ENCODE measurements at regions not wholly inside any gene's neighbourhood (a gene's known extent, or its start where the extent isn't known, plus 50 kb on each side); places are given as distances from the start of the nearest gene placed in this dataset.

DNA sequence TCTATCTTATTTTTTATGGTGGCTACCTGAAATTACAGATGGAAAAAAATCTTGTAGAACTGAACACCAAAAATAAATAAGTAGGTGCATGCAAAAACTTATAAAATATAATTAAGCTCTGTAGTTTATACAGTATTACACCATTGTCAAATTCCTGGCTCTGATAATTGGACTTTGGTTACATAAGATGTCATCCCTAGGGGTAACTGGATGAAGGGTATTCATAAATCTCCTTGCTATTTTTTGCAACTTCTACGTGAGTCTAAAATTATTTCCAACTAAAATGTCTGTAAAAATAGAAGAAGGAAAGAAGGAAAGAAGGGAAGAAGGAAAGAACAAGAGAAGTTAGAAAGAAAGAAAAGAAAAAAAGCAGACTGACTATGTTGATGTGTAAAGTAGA, 716.6 kb downstream of the BCL11B start:
- DNase-seq, result no peak

DNA sequence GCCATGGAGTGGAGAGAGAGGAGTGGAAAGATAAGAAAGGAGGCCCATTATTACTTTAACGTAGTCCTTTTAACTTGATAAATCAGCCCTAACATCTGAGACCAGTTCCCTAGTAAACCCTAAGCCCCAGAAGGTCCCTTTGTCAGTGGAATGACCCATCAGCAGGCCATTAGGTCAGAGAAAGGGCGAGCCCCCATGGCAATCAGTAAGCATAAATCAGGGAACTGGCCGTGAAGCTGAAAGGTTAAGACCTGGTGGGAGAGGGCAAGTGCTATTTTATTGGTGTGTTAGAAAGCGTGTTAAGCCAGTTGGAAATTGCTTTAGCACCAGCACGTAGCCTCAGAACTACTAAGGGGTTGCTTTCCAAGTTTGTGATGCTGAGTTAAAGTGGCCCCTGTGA, 708.0 kb downstream of the BCL11B start:
- no peak for DNase-seq

DNA sequence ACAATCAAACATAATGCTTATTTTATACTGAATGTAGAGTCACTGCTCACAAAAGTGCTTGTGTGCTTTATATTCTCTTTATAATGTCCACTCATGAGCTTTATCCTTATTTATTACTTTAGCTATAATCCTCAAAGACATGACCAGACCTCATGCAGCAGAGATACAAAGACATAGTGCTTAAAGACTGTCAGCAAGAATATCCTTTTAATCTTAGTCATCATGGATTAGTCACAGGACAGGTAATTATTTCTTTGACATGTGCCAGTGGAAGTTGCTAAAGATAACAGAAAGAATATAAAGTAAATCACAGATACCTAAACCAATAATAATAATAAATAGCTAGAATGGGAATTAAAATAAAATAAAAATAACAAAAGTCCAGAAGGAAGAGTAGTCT, 707.5 kb downstream of the BCL11B start:
- DNase-seq, result no peak

DNA sequence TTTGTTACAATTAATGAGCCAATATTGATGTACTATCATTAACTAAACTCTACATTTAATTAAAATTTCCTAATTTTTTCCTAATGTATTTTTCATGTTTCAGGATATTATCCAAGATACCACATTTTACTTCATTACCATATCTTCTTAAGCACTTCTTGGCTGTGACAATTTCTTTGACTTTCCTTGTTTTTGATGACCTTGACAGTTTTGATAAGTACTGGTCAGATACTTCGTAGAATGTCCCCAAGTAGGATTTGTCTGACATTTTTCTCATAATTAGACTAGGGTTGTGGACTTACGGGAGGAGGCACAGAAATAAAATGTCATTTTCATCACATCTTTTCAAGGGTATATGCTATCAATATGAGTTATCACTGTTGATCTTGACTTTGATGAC, 700.9 kb downstream of the BCL11B start:
- no peak for DNase-seq

DNA sequence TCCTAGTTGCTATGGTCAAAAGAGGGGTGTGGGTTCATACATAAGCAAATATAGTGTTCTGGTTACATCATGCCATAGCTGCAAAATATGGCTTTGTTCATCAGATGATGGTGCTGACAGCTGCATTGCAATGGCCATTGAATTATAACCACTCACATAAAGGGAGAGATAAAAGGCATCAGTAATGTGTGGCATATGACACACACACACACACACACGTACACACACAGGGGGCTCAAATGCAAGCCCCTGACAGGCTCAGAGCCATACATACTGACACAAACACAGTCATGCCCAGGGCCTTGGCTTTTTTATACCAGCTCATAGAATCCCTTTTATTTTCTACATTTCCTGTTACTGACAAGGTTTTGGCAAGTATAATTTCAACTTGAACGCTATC, 698.9 kb downstream of the BCL11B start:
- DNase-seq, result no peak

DNA sequence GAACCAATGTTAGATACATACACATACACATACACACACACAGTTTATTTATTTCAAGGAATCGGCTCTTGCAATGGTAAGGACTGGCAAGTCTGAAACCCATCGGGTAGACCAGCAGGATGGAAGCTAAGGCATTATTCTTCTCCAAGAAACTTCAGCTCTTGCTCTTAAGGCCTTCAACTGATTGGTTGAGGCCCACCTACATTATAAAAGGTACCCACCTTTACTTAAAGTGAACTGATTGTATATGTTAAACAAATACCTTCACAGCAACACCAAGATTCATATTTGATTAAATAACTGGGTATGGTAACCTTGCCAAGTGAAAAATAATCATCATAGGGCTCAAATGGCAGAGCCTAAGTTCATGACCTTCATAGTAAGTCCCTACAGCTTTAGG, 695.5 kb downstream of the BCL11B start:
- DNase-seq, result no peak

DNA sequence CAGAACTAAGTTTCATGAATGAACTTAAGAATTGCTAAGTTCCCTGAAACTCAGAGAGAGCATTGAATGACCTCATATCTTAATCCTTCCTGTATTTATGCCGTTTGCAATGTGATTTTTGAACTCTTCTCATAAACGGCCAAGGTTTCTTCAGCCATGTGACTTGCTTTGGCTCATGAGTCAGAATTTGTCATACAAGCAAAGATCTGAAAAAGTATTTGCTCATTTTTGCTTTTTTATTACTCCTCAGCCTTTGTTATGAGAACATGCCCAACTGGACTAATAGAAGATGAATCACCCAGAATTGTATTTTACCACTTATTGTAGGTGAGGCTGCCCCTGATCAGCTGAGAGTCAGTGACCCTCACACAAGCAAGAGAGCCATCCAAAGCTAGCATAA, 693.8 kb downstream of the BCL11B start:
- DNase-seq, result no peak

DNA sequence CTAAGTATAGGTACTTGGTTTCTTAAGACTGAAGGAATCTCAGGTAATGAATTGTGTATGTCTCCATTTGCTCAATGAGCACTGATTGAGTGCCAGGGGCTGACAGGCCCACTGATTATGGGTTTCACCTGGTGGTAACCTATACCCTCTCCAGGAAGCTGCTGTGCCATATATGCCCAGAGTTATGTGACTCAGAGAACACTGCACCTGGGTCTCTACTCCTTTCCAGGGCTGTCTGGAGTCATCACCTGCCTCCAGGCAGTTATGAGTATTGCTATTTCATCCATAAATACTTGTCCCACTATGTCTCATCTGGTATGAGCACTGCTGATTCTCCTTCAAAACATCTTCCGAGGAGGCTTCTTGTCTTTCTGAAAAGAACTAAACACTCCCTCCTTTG, 692.9 kb downstream of the BCL11B start:
- DNase-seq, result no peak

DNA sequence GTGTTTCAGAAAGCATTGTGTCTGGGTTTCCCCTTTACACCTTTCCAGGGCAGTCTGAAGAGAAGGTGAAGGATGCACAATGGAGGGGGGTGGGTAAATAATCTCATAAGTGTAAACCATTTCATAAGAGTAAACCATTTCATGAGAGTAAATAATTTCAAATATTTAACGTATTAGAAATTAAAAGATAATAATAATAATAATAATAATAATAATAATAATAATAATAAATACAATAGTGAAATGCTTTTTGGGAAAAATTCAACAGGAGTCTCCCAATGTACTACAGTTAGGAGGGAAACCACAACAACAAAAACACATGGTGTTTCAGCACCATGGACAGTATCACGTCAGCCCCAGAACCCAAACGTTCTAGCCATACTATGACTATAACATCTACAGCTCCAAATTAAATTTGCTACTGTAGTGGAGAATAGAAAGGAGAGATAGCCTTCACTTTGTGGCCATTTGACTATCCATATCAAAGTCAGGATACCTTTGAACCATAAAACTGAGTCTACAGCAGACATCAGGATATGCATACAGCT, 691.8 kb downstream of the BCL11B start:
- DNase-seq, result no peak

DNA sequence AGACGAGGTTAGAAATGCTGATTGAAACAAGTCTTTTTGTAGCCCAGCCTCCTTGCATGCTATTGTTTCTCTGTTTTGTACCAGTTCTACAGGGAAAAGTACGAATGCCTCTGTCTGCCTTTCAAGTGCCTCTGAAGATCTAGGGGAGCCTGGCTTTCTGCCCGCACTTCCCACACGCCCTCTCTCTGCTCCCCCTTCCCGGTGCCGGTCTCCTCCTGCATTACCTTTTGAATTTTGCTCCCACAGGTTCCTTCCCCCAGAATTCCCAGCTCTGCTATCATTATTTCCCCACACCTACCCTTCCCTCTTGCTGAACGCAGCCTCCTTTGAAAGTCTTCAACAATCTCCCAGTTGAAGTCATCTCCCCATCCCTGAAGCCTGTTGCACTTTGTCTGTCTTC, 689.7 kb downstream of the BCL11B start:
- no peak for DNase-seq

DNA sequence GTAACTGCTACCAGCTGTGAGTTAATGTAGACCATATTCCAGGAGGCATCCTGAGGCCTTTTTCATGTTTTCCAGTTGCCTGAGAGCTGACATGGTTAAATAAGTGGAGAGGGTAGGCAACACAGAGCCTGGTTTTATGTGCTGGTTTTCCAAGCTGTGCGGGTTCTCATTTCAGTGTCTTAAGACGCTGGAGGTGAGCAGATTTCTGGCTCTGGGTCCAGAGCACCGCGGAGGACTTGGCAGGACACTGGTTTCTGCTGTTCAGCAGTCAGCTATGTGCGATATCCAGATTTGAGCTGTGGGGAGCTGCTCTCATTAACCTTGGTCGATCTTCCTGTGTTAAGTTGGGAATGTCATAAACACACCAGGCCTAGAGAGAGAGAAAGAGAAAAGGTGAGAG, 680.8 kb downstream of the BCL11B start:
- DNase-seq, result no peak

DNA sequence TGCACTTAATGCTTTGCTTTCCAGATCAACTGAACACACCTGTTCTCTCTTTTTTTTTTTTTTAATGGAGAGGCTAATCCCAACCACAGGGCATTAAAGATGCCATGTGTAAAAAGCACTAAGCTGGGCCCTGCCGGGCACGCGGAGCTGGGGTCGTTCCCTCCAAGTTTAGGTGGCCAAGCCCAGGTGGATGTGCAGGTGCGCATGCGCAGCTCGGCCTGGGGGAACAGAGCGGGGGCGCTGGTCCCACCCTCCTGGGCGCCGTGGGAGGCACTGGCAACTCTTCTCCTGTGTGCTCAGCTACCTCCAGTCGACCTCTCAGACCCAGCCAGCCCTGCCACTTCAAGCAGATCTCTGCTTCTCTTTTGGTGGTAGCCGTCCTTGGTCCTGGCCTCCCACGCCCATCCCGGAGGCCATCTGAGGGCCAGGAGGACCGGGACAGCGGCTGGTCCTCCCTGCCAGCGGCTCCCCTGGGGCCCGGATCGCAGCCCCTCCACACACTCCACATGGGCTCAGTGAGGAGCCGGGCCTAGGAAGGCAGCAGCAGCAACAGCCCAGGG, 679.3 kb downstream of the BCL11B start:
- DNase-seq, result no peak

DNA sequence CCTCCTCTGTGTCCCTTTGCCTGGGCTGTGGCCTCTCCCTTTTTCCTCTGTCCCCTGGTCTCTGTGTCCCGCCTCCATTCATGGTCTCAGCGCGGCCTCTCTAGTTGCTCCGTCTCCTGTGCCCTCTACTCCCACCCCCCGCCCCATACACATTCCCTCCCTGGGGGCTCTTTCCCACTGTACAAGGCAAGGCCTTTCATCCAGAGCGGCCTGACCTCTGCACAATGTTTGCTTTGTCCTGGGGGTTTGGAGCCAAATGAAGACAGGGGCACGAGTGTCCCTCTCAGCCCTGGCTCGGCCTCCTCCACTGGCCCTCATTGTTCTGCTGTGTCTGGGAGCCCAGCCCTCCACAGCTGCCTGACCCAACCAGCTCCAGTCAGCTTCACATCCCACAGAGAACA, 678.6 kb downstream of the BCL11B start:
- no peak for DNase-seq

DNA sequence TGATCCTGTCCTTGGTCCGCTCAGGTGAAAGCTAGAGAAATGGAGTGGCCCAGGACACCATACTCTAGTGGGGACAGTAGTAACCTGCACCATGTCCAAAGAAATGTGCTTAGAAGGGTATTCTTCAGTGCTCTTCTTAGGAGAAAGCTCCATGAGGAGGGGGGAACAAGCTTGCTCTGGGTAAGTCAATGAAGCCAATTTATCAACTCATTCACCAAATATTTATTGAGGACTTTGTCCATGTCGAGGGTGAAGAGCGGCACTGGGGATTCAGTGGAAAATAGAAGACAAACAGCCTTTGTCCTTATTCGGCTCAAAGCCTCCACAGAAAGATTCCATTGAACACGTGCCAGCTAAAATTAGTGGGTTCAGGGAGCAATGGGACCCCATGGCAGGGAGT, 677.8 kb downstream of the BCL11B start:
- DNase-seq, result no peak

DNA sequence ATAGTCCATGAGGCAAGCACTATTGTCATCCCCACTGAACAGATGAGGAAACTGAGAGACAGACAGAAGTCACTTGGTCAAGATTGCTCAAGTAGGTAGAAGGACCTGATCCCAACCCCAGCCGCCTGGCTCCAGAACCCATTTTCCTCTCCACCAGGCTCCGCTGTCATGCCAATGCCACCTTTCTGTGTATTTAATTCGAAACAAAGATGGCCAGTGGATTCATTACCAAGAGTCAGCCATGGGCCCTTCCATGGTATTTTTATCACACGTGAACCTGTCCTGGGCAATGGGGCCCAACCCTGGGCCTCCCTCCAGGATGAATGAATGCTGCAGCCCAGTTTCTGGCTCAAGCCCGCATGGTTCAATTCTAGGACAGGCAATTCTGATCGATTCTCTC, 673.4 kb downstream of the BCL11B start:
- DNase-seq, result no peak

DNA sequence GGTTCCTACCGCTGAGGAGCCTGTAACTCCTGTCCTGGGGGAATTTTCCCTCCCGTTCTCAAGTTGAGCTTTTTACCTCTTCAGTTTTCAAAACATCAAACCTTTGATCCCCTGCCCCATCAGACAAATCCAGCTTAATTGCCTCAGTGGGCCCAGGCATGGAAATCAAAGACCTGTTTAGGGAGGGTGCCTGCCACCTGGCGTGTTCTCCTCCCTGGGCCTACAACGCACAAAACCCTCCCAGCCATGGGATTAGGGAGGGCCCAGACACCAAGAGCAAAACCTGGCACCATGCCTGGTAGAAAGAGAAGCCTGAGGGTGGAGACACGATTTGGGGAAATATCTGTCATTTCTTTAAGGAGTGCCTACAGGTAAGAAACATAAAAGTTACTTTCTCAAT, 672.9 kb downstream of the BCL11B start:
- DNase-seq, result no peak

DNA sequence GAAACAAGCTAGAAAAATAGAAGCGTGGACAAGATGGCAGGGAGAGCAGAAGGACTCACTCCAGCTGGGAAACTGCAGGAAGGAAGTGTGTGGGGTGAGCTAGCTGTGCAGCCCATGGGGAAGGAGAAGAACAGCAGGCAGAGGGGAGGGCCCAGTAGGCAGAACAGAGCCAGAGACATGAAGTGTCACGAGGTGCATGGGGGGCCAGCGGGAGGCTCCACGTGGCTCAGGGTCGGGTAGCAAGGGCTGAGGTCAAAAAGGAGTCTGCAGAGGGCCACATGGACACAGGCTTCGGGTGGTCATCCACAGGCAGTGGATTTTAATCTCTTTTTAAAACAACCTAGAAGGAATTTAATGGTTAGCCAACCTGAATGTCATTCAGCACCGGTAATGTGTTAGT, 669.0 kb downstream of the BCL11B start:
- DNase-seq, result no peak

DNA sequence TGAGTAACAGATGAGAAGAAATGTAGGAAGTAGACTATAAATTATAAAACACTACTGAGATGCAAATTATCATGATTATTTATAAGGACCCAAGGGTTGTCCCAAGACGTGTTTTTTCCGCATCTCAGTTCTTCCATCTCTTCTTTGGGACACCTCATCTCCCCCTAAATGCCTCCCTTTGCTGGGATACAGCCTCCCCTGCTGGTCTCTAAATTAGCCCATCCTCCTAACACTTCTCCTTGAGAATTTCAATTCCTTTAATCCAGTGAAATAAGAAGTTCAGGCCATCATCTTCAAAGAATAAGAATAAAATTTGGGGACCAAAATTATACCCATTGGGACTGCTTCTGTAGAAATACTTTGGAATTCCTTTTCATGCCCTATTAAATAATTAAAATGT, 667.0 kb downstream of the BCL11B start:
- DNase-seq, result no peak

DNA sequence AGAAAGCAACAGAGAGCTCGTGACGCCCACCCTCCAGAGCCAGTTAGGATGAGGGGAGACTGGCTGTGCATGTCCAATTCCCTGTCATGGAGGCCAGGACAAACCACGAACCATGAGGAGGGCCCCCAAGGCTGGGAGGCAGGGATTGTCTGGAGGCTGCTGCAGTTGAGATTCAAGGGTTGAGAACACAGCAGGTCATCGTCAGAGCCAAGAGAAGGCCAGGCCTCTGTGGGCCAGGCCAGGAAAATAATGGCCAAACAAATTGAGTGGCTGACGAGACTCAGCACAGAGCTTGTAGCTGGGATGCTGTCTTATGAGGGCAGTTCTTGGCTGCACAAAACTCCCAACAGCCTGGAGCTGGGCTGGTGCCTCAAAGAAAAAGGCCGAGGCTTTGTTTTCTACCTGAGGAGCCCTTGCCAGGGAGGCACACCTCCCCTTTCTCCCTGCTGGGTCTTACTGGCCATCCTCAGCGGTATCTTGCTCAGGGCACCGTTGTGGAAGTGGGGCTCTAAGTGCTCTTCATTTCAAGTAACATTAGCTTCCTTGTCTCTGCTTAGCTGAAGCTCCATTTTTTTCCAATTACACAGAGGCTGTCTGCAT, 665.9 kb downstream of the BCL11B start:
- DNase-seq, result no peak

DNA sequence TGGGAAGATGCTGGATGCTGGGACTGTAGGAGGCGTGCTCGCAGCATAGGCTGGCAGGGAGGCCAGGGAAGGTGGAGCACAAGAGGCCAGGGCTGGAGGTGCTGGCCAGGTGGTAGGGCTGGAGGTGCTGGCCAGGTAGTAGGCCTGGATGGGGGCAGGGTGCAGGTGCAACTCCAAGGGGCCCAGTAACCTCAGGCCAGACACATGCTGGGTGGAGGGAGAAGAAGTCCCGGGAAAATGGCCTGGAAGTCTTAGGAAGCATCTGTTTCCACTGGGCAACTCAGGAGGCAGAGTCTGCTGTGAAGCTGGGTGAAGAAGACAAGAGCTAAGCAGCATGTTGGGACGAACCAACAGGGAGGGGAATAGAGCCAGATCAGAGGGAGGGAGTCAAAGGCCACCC, 665.2 kb downstream of the BCL11B start:
- no peak for DNase-seq

DNA sequence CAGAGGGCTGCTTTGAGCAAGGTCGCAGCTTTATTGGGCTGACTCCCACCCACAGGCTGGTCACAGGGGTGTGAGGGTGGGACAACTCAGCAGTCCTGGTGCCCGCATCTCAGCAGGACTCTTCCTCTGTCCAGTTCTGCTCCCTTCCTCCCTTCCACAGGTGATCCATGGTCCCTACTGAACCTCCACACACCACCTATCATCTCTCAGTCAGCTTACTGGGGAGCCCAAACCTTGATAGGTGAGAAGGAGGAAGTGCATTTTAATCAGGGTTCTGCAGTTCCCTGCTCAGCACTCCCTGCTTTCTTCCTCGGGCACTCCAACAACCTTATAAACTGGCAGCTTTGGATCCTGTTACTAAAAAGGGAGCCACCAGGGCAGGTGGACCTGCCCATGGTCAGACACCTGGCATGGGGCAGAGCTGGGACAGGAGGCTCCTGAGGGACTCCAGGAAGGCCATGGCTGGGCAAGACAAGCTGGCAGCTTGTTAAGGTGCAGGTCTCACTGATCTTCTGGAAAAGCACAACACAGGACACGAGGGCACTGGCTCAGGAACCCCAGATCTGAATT, 664.6 kb downstream of the BCL11B start:
- no peak for DNase-seq

DNA sequence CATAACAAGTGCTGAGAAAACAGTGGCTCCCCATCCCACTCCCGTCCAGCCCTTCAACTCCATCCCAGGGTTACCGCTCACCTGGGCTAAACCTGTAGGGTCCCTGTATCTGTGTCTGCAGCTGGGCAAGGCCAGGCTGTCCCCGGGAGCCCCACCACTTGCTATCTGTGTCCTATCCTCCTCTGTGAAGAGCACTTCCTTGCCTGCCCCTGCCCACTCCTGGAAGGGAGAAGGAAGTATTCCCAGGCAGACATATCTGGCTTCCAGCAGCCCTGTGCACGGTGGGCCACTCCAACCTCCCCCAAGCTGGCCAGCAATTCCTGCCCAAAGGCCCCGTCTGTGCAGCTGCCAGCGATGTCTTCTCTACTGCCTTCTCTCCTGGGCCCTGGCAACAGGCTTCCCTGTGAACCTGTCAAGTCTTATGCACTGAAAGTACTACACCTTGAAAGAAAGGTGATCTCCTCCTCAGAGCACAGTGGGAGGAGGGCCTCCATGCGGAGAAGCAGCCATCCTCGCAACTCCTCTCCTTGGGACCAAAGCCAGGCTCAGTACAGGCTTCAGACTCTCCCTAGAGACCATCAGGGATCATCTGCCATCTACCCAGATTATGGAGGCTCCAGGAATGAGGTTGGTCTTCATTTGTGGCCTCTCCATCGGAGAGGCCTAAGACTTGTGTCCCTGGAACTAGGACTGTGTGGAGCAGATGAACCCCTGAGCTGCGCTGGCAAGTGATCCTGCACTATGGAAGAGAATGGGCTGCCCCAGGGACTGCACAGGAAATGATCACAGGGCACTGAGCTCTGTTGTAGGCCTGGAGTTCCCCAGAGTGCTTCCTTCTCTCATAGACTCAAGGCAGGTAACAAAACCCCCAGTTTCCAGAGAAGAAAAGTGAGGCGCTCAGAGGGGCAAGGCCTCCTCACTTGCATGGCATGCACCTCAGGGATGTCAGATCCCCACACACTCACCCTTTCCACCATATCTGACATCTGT, 663.6 kb downstream of the BCL11B start:
- no peak for DNase-seq

DNA sequence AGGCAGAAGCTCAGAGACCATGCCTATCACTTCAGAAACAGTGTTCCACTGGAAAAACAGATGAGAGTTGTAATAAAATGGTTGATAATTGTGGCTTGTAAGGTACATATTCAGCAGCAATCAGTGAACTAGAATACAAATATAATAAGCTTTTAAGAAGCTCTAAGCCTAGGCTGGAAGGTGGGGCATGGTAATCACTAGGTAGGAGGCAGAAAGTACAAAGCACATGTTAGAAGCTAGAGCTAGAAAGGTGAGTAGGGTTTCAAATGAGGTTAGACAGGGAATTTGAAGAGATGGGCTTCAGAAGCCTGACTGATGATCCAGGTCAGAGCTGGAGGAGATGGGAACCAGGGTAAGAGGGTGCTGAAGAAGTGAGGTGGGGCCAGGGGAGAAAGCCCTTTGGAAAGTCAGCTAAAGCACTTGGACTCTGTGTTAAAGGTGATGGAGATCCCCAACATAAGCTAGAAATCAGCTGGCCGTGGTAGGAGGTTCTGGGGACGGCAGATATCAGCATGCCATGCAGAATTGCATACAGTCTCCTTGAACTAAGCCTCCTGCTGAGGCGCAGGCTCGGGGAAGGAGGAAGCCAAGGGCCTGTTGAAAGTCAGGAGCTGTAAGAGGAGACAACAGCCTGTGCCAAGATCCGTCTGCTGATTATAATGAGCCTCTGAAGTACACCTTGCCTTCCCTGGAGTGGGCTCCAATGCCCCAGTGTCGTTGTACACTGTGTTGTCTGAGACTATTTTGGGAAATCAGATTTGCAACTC, 659.4 kb downstream of the BCL11B start:
- DNase-seq, result no peak
